Activated gamma-delta T cell treated with anti-CD3 and anti-CD28 coated beads, Interleukin-2, amount 50 U/mL, for 16 hours (primary cell): ENCODE measurements at regions not wholly inside any gene's neighbourhood (a gene's known extent, or its start where the extent isn't known, plus 50 kb on each side); places are given as distances from the start of the nearest gene placed in this dataset.
"Not testable (repeated sequence)": the region's sequence is repeated elsewhere in the genome, so short reads cannot be mapped to it uniquely, and the experiment has no call there.

Experiments
- DNase-seq: peaks from one replicate; pipeline ENCODE4 v3.0.0-alpha.2; 2020; ENCODE audit warnings: low read depth

- DNase-seq: no peak
Observed at GRCh38 chr12:119931402-119931801, 54.3 kb upstream of the CIT start.

- no peak for DNase-seq
Observed at GRCh38 chr12:119932921-119933320, 55.8 kb upstream of the CIT start.

GRCh38 chr12:119934780-119935179, 54.3 kb upstream of the BICDL1 start:
- not testable (repeated sequence) for DNase-seq

DNA sequence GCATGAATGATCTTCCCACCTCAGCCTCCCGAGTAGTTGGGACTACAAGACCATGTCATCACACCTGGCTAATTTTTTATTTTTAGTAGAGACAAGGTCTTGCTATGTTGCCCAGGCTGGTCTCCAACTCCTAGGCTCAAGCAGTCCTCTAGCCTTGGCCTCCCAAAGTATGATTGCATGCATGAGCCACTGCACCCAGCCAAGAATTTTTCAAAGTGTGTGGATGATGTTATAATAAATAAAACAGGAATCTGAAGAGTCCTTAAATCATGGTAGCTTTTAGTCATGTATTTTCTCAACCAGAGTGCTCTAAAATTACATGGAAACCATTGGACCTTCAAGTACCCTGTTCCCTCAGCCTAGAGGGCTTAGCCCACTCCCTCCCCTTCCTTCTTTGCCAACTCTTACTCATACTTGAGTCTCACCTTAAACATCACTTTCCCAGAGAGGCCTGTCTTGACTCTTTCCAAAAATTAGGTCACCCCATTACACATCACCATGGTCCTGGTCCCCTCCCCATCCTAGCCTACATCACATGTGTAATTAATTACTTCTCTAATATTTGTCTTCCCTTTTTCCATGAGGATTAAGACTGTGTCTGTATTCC, 52.2 kb upstream of the BICDL1 start:
- no peak for DNase-seq

DNA sequence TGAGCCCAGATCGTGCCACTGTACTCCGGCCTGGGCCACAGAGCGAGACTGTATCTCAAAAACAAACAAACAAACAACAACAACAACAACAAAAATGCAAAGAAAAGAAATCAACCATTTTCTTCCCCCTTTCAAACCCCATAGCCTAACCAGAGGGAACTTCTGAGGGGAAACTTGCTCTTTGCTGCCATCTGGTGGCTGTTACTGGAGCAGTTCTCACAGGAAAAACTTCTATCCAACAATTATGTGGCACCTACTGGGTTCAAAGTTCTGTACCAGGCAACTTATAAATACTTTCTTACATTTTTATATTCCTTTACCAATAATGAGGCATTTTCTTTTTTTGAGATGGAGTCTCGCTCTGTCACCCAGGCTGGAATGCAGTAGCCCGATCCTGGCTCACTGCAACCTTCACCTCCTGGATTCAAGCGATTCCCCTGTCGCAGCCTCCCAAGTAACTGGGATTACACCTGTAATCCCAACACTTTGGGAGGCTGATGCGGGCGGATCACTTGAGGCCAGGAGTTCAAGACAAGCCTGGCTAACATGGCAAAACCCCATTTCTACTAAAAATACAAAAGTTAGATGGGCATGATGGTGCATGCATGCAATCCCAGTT, 50.9 kb upstream of the BICDL1 start:
- peak; percentile 50 for DNase-seq
